Erythroblast (primary cell): ENCODE measurements at regions not wholly inside any gene's neighbourhood (a gene's known extent, or its start where the extent isn't known, plus 50 kb on each side); places are given as distances from the start of the nearest gene placed in this dataset.

ENCODE experiments used
- GATA1 ChIP-seq: IDR thresholded peaks from 2 replicates; pipeline ENCODE4 v1.6.1; 2011; ENCODE audit warnings: low read depth, mild to moderate bottlenecking, control low read depth, low read length, moderate library complexity
- POLR2A ChIP-seq: IDR thresholded peaks from 2 replicates; pipeline ENCODE4 v1.6.1; 2011; ENCODE audit warnings: mild to moderate bottlenecking, low read length

GRCh38 chr5:33227247-33227646, 213.5 kb upstream of the TARS1 start:
- TF ChIP-seq POLR2A (no peak), GATA1 (no peak)
